NT2/D1 (cell line): ENCODE measurements at regions not wholly inside any gene's neighbourhood (a gene's known extent, or its start where the extent isn't known, plus 50 kb on each side); places are given as distances from the start of the nearest gene placed in this dataset.

ENCODE experiments used
- SUZ12 ChIP-seq: IDR thresholded peaks from 2 replicates; pipeline ENCODE4 v1.6.1; 2011; ENCODE audit not compliant: insufficient read length, insufficient read depth; ENCODE audit errors: extremely low read depth
- YY1 ChIP-seq: IDR thresholded peaks from 2 replicates; pipeline ENCODE4 v1.6.1; 2011; ENCODE audit not compliant: insufficient read length, insufficient read depth
- ZNF274 ChIP-seq: IDR thresholded peaks from 2 replicates; pipeline ENCODE4 v1.6.1; 2011; ENCODE audit warnings: mild to moderate bottlenecking, low read depth, low read length

DNA sequence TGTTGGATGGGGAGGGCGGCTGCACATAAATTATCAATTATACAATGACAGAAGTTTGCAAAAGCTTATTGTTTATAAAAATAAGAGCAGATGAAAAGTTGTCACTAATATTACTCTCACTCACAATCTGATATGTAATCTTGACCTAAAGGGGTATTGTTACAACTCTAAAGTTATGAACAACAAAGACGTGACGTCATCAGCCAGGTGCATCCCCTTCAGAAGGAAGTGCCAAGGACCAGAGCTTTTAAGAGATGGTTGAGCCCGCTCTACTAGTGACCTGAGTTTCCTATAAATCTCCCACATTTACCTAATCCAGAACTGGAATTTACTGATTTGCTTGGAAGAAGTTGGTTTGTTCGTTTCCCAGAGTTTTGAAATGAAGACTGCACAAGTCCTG, 247.7 kb upstream of the MGMT start:
- no peak for TF ChIP-seq SUZ12
- no peak for TF ChIP-seq YY1
- no peak for TF ChIP-seq ZNF274
